PC-9 (cell line): ENCODE measurements at regions not wholly inside any gene's neighbourhood (a gene's known extent, or its start where the extent isn't known, plus 50 kb on each side); places are given as distances from the start of the nearest gene placed in this dataset.

Experiments used
- BruUV-seq: library from RNA; stranded (reverse); fragments of 400-500 nt; replicated peaks from 2 replicates; lab custom pipeline; 2021; lab: Mats Ljungman, UMichigan
- CTCF ChIA-PET: fragments of 300-600 bp; sonication (Branson Sonifier 250); formaldehyde crosslinking; loops from one replicate; lab custom pipeline; 2022; ENCODE audit warnings: antibody characterized with exemption; lab: Charles Lee
- POLR2A ChIA-PET: fragments of 300-600 bp; sonication (Branson Sonifier 250); formaldehyde crosslinking; loops from one replicate; lab custom pipeline; 2022; ENCODE audit warnings: antibody characterized with exemption; ENCODE audit not compliant: unreplicated experiment; lab: Charles Lee
- DNase-seq, 2 experiments: peaks; one replicate each; pipeline versions ENCODE4 v3.0.0 to v3.0.0-alpha.2; 2015 to 2022; ENCODE audit warnings: mixed read lengths in 1 of 2
- H2AFZ ChIP-seq: fragments of 200-600 bp; sonication (generic); 2 replicates; pipeline ENCODE4 v1.8.1; 2017; ENCODE audit warnings: antibody characterized with exemption
- H3F3A ChIP-seq: fragments of 200-600 bp; sonication (generic); 2 replicates; pipeline ENCODE4 v1.8.1; 2017; ENCODE audit warnings: antibody characterized with exemption, mild to moderate bottlenecking, low read depth; ENCODE audit not compliant: insufficient read depth
- H3K27ac ChIP-seq: fragments of 200-600 bp; sonication (generic); 2 replicates; pipeline ENCODE4 v1.6.1; 2016; ENCODE audit warnings: mixed run types
- H3K27me3 ChIP-seq: fragments of 200-600 bp; sonication (generic); 2 replicates; pipeline ENCODE4 v1.6.1; 2016; ENCODE audit warnings: low read depth, mixed run types; ENCODE audit not compliant: insufficient read depth
- H3K36me3 ChIP-seq: fragments of 200-600 bp; sonication (generic); 2 replicates; pipeline ENCODE4 v1.6.1; 2016; ENCODE audit warnings: low read depth, mixed run types
- H3K4me1 ChIP-seq: fragments of 200-600 bp; sonication (generic); replicated peaks from 2 replicates; pipeline ENCODE4 v1.6.1; 2016; ENCODE audit warnings: mixed run types; ENCODE audit not compliant: insufficient read depth
- H3K4me2 ChIP-seq: fragments of 200-600 bp; sonication (generic); 2 replicates; pipeline ENCODE4 v1.6.1; 2017; ENCODE audit warnings: mixed run types
- H3K4me3 ChIP-seq: fragments of 200-600 bp; sonication (generic); 2 replicates; pipeline ENCODE4 v1.6.1; 2016; ENCODE audit warnings: mixed run types
- H3K79me2 ChIP-seq: fragments of 200-600 bp; sonication (generic); 2 replicates; pipeline ENCODE4 v1.6.1; 2017; ENCODE audit warnings: low read depth, mixed run types
- H3K9me2 ChIP-seq: fragments of 200-600 bp; sonication (generic); 2 replicates; pipeline ENCODE4 v1.8.1; 2017; ENCODE audit warnings: mild to moderate bottlenecking; ENCODE audit not compliant: insufficient read depth
- H3K9me3 ChIP-seq: fragments of 200-600 bp; sonication (generic); 2 replicates; pipeline ENCODE4 v1.8.1; 2016; ENCODE audit warnings: low read depth; ENCODE audit not compliant: insufficient read depth
- H4K20me1 ChIP-seq: fragments of 200-600 bp; sonication (generic); 2 replicates; pipeline ENCODE4 v1.8.1; 2017; ENCODE audit not compliant: insufficient read depth
- CTCF ChIP-seq: fragments of 200-600 bp; sonication (generic); conservative IDR thresholded peaks from 2 replicates; pipeline ENCODE4 v1.6.1; 2017; ENCODE audit warnings: mixed run types, antibody characterized with exemption, mild to moderate bottlenecking, moderate library complexity
- EZH2 ChIP-seq: fragments of 200-600 bp; sonication (generic); IDR thresholded peaks from 2 replicates; pipeline ENCODE4 v1.8.0; 2017; ENCODE audit warnings: antibody characterized with exemption, low read depth
- intact Hi-C: fragments of 100-400 bp; cut with micrococcal nuclease; formaldehyde crosslinking; loops from one replicate; pipeline ENCODE4 v1.10.0; 2022; ENCODE audit not compliant: unreplicated experiment

GRCh38 chr2:20125164-20125563 lies 73.7 kb upstream of the LAPTM4A start:
- POLR2A ChIA-PET = no interaction called here
- peaks cover 26% of the 10 kb centered on the region for H3K4me1 ChIP-seq
- no peak for DNase-seq
- no peak overlapping the region for H3K4me3 ChIP-seq
- intact Hi-C loops = no loop called here
- no peak for TF ChIP-seq EZH2
- no peak for TF ChIP-seq CTCF
- no TSS peak for BruUV-seq
- no peaks in the 10 kb centered on the region for H3K9me2 ChIP-seq
- CTCF ChIA-PET = no interaction called here
- no peaks in the 10 kb centered on the region for H3K79me2 ChIP-seq
- H3K27ac ChIP-seq = no peak overlapping the region
- H3K9me3 ChIP-seq = no peaks in the 10 kb centered on the region
- no peaks in the 10 kb centered on the region for H3K36me3 ChIP-seq
- no peaks in the 10 kb centered on the region for H3K27me3 ChIP-seq
- no peak overlapping the region for H3K4me2 ChIP-seq
- H3F3A ChIP-seq = 0 out of 2 replicates have a peak, but pooled peaks cover 3% of the 10 kb centered on the region
- no peak overlapping the region for H2AFZ ChIP-seq
- H4K20me1 ChIP-seq = no peaks in the 10 kb centered on the region

DNA sequence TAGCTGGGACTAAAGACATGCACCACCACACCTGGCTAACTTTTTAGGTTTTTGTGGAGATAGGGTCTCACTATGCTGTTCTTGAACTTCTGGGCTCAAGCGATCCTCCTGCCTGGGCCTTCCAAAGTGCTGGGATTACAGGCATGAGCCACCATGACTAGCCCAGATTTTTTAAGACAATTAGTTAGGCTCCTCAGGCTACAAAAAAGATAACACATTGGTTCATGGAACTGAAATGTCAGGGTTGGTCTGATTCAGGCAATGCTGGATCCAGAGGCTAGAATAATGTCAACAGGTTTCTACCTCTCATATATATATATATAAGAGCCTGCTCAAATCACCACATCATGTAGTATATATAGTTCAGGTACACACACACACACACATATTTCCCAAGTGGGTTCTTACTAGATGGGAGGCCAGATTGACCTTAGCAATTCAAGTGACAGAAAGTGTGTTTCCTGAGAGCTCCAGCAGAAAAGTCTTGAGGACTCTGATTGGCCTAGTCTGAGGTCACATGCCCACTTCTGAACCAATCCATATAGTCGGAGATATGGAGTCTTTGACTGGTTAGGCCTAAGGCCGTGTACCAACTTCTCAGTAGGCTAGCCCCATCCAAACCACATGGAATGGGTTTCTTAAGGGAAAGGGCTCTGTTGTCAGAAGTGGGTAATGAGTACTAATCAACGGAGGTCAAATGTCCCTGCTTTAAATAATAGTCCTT lies 72.6 kb upstream of the LAPTM4A start:
- ChIA-PET POLR2A (no interaction called here), CTCF (no interaction called here)
- Histone ChIP-seq H2AFZ (no peak overlapping the region), H3K9me2 (no peaks in the 10 kb centered on the region), H3K4me3 (no peak overlapping the region), H3K79me2 (no peaks in the 10 kb centered on the region), H3K4me1 (peaks cover 21% of the 10 kb centered on the region), H4K20me1 (no peaks in the 10 kb centered on the region), H3K27ac (no peak overlapping the region), H3K4me2 (no peak overlapping the region), H3F3A (0 out of 2 replicates have a peak, but pooled peaks cover 3% of the 10 kb centered on the region), H3K9me3 (no peaks in the 10 kb centered on the region), H3K27me3 (no peaks in the 10 kb centered on the region), H3K36me3 (no peaks in the 10 kb centered on the region)
- TF ChIP-seq CTCF (no peak), EZH2 (no peak)
- no peak for DNase-seq
- intact Hi-C loops = no loop called here
- no TSS peak for BruUV-seq

- intact Hi-C loops = no loop called here
- H3K27me3 ChIP-seq = no peaks in the 10 kb centered on the region
- ChIA-PET POLR2A (no interaction called here), CTCF (no interaction called here)
- H3K36me3 ChIP-seq = no peaks in the 10 kb centered on the region
- no peaks in the 10 kb centered on the region for H4K20me1 ChIP-seq
- no TSS peak for BruUV-seq
- H3K79me2 ChIP-seq = no peaks in the 10 kb centered on the region
- H3K4me1 ChIP-seq = peaks cover 21% of the 10 kb centered on the region
- H3K4me2 ChIP-seq = no peak overlapping the region
- no peaks in the 10 kb centered on the region for H3K9me2 ChIP-seq
- no peak overlapping the region for H3K27ac ChIP-seq
- 0 out of 2 replicates have a peak, but pooled peaks cover 3% of the 10 kb centered on the region for H3F3A ChIP-seq
- H2AFZ ChIP-seq = no peak overlapping the region
- TF ChIP-seq CTCF = no peak
- TF ChIP-seq EZH2 = no peak
- H3K4me3 ChIP-seq = no peak overlapping the region
- DNase-seq = no peak
- H3K9me3 ChIP-seq = no peaks in the 10 kb centered on the region
Measured at GRCh38 chr2:20122864-20123263, 71.4 kb upstream of the LAPTM4A start.
